CD14-positive monocyte (primary cell): ENCODE measurements at regions not wholly inside any gene's neighbourhood (a gene's known extent, or its start where the extent isn't known, plus 50 kb on each side); places are given as distances from the start of the nearest gene placed in this dataset.

ENCODE experiments used
- DNase-seq, 3 donors: peaks; one replicate each; pipeline ENCODE4 v3.0.0-alpha.2; 2011 to 2022
- H2AFZ ChIP-seq: 2 replicates; pipeline ENCODE4 v1.6.0; 2012; ENCODE audit warnings: mild to moderate bottlenecking, low read depth, low read length, inconsistent platforms; ENCODE audit not compliant: insufficient read depth, poor library complexity, severe bottlenecking
- H3K27ac ChIP-seq, 2 donors: 1 replicate in 1 of 2; 2 replicates in 1 of 2; pipeline ENCODE4 v1.5.1; 2012 to 2013; ENCODE audit warnings: low read length in 2 of 2, control low read depth in 1 of 2, inconsistent platforms in 1 of 2, low read depth in 1 of 2, mild to moderate bottlenecking in 1 of 2
- H3K27me3 ChIP-seq, 2 donors: one replicate each; pipeline versions ENCODE4 v1.6.0 to v1.6.1; 2011 to 2013; ENCODE audit warnings: low read length in 2 of 2; ENCODE audit not compliant: control insufficient read depth in 2 of 2, insufficient read depth in 2 of 2
- H3K36me3 ChIP-seq, 2 donors: replicated peaks in 1 of 2; 1 replicate in 1 of 2; 2 replicates in 1 of 2; pipeline versions ENCODE4 v1.5.1 to v1.6.1; 2012 to 2013; ENCODE audit warnings: low read length in 2 of 2, control low read depth in 1 of 2, inconsistent platforms in 1 of 2, mild to moderate bottlenecking in 1 of 2; ENCODE audit not compliant: insufficient read depth in 2 of 2, control insufficient read depth in 1 of 2
- H3K4me1 ChIP-seq, 2 donors: 1 replicate in 1 of 2; 2 replicates in 1 of 2; pipeline versions ENCODE4 v1.5.1 to v1.6.1; 2012 to 2013; ENCODE audit warnings: low read length in 2 of 2, control low read depth in 1 of 2, inconsistent platforms in 1 of 2, mild to moderate bottlenecking in 1 of 2, moderate library complexity in 1 of 2; ENCODE audit not compliant: insufficient read depth in 2 of 2, control insufficient read depth in 1 of 2
- H3K4me2 ChIP-seq: replicated peaks from 2 replicates; pipeline ENCODE3; 2012; ENCODE audit warnings: low read length, moderate library complexity, mild to moderate bottlenecking; ENCODE audit not compliant: poor library complexity, severe bottlenecking; ENCODE audit errors: extremely low read depth
- H3K4me3 ChIP-seq, 3 experiments: fragments of 200-600 bp in 1 of 3; sonication (generic) in 1 of 3; replicated peaks in 1 of 3; 1 replicate in 2 of 3; 2 replicates in 1 of 3; pipeline ENCODE4 v1.5.1; 2011 to 2013; ENCODE audit warnings: low read length in 3 of 3, mild to moderate bottlenecking in 3 of 3, control low read depth in 2 of 3, low read depth in 2 of 3, inconsistent platforms in 1 of 3, moderate library complexity in 1 of 3
- H3K79me2 ChIP-seq: 2 replicates; pipeline ENCODE4 v1.6.0; 2012; ENCODE audit warnings: mild to moderate bottlenecking, control low read depth, inconsistent platforms, low read length, moderate library complexity; ENCODE audit not compliant: insufficient read depth
- H3K9ac ChIP-seq: 2 replicates; pipeline ENCODE4 v1.6.0; 2017; ENCODE audit warnings: low read length, mild to moderate bottlenecking; ENCODE audit not compliant: insufficient read depth, poor library complexity, severe bottlenecking
- H3K9me3 ChIP-seq, 2 donors: replicated peaks in 1 of 2; 1 replicate in 1 of 2; 2 replicates in 1 of 2; pipeline versions ENCODE4 v1.5.1 to v1.6.1; 2012 to 2013; ENCODE audit warnings: low read length in 2 of 2, control low read depth in 1 of 2; ENCODE audit not compliant: control insufficient read depth in 1 of 2, insufficient read depth in 1 of 2
- H4K20me1 ChIP-seq: 2 replicates; pipeline ENCODE4 v1.6.0; 2012; ENCODE audit warnings: mild to moderate bottlenecking, low read length, control low read depth, moderate library complexity; ENCODE audit not compliant: insufficient read depth
- H3K27ac Mint-ChIP-seq, 7 donors: one replicate each; pipeline ENCODE4 v1.8.0; 2020; ENCODE audit warnings: mild to moderate bottlenecking in 7 of 7, mixed read lengths in 7 of 7, moderate library complexity in 6 of 7, inconsistent platforms in 2 of 7
- H3K27me3 Mint-ChIP-seq, 3 donors: one replicate each; pipeline ENCODE4 v1.8.0; 2021 to 2022; ENCODE audit warnings: low read depth in 3 of 3, mild to moderate bottlenecking in 3 of 3, mixed read lengths in 3 of 3, moderate library complexity in 3 of 3, inconsistent platforms in 1 of 3
- H3K36me3 Mint-ChIP-seq, 2 donors: one replicate each; pipeline ENCODE4 v1.8.0; 2020; ENCODE audit warnings: mixed read lengths in 2 of 2, inconsistent platforms in 1 of 2, mild to moderate bottlenecking in 1 of 2
- H3K4me1 Mint-ChIP-seq: one replicate; pipeline ENCODE4 v1.8.0; 2020; ENCODE audit warnings: mild to moderate bottlenecking, mixed read lengths
- H3K4me3 Mint-ChIP-seq, 2 donors: one replicate each; pipeline ENCODE4 v1.8.0; 2020; ENCODE audit warnings: mild to moderate bottlenecking in 2 of 2, mixed read lengths in 2 of 2, moderate library complexity in 1 of 2
- H3K9me3 Mint-ChIP-seq, 7 donors: one replicate each; pipeline ENCODE4 v1.8.0; 2020 to 2022; ENCODE audit warnings: mixed read lengths in 7 of 7, mild to moderate bottlenecking in 6 of 7, moderate library complexity in 6 of 7, inconsistent platforms in 2 of 7
- WGBS: methylation state at CpG from one replicate; pipeline ENCODE4 v1.1.5; 2013; ENCODE audit warnings: missing lambda C conversion rate; ENCODE audit not compliant: insufficient coverage; 5-methylcytosine and 5-hydroxymethylcytosine counted together
- intact Hi-C, 2 donors: fragments of 100-400 bp; cut with micrococcal nuclease; formaldehyde crosslinking; loops; one replicate each; pipeline versions ENCODE4 v1.15.0 to v1.15.1; 2023
- TF ChIP-seq, protein P1 (sequence below): fragments of 200-600 bp; IDR thresholded peaks from one replicate; pipeline ENCODE4 v1.8.0; 2022; ENCODE audit warnings: antibody characterized with exemption, mild to moderate bottlenecking

DNA sequence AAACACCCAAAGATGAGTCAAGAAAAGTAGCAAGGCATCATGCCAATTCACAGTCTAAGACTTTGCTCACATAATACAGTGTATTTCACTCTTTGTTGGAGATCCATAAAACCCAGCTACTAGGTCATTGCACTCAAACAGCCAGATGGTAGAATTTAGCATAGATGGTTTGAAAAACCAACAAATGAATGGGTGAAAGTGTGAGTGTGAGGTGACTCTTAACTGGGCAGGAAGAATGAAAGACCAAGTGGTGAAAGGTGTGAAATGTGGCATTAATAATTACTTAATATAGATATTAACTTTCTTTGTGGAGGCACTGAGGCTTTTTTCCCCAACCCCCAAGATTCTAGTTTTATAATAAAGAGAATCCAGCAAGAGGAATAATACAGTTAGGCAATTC, 159.5 kb downstream of the SQOR start:
- H3K36me3 ChIP-seq, result no peaks in the 10 kb centered on the region
- DNase-seq, result no peak

DNA sequence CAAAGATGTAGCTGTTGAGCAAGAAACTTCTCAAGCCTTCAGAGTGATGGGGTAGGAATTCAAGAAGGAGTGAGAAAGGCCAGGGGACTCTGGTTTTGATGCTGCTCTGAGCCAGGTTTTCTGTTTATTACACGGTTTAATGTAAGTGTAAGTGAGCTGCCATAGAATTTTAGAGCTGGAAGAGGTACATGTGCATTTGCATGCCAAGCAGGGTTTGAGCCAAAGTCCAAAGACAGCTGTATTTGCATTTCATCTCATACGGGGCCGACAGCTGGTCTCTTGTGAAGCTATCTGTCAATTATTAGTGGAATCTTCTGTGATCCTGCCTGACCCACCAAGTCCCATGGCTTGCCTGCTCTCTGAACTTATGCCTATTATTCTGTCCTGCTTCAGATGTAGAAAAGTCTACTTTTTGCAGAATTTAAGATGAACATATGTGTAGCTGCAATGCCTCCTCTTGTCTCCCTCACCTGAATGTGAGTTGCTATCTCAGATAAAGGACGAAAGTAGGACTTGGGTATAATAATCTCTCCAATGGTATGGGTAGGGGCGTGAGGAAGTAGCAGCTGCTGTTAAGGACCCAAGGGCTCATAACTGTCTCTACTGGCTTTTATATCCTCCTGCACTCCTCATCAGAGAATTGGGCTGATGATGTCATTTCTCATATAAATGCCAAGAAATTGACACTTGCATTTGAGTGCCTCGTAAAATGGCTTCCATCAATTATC, 160.0 kb downstream of the SQOR start:
- Mint-ChIP-seq H3K36me3 (no peaks in the 10 kb centered on the region), H3K4me1 (no peaks in the 10 kb centered on the region), H3K27me3 (peaks cover 2 to 4% (median 3%) of the 10 kb centered on the region in 3 donors), H3K4me3 (no peak overlapping the region), H3K9me3 (peaks cover 0 to 4% (median 0%) of the 10 kb centered on the region in 7 donors), H3K27ac (peak overlapping the region in 1 of 7 donors; percentile 66)
- no CpG with 5 or more reads among the region's 6 CpGs for WGBS
- Histone ChIP-seq H3K79me2 (no peaks in the 10 kb centered on the region), H4K20me1 (no peaks in the 10 kb centered on the region), H3K4me1 (no peaks in the 10 kb centered on the region), H3K27me3 (no peaks in the 10 kb centered on the region), H3K4me2 (no peak overlapping the region), H3K9ac (no peak overlapping the region), H2AFZ (no peak overlapping the region), H3K27ac (no peak overlapping the region), H3K4me3 (no peak overlapping the region), H3K9me3 (no peaks in the 10 kb centered on the region), H3K36me3 (no peaks in the 10 kb centered on the region)
- intact Hi-C loops, result no loop called here
- TF ChIP-seq, protein P1, sequence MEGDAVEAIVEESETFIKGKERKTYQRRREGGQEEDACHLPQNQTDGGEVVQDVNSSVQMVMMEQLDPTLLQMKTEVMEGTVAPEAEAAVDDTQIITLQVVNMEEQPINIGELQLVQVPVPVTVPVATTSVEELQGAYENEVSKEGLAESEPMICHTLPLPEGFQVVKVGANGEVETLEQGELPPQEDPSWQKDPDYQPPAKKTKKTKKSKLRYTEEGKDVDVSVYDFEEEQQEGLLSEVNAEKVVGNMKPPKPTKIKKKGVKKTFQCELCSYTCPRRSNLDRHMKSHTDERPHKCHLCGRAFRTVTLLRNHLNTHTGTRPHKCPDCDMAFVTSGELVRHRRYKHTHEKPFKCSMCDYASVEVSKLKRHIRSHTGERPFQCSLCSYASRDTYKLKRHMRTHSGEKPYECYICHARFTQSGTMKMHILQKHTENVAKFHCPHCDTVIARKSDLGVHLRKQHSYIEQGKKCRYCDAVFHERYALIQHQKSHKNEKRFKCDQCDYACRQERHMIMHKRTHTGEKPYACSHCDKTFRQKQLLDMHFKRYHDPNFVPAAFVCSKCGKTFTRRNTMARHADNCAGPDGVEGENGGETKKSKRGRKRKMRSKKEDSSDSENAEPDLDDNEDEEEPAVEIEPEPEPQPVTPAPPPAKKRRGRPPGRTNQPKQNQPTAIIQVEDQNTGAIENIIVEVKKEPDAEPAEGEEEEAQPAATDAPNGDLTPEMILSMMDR, result no peak
- DNase-seq, result no peak

More for the DNA sequence above, 159.5 kb downstream of the SQOR start:
- Histone ChIP-seq H3K9ac (no peak overlapping the region), H3K4me1 (no peaks in the 10 kb centered on the region), H3K27ac (no peak overlapping the region), H3K27me3 (no peaks in the 10 kb centered on the region), H3K4me3 (no peak overlapping the region), H4K20me1 (no peaks in the 10 kb centered on the region), H2AFZ (no peak overlapping the region), H3K4me2 (no peak overlapping the region), H3K79me2 (no peaks in the 10 kb centered on the region), H3K9me3 (no peaks in the 10 kb centered on the region)
- intact Hi-C loops, result no loop called here
- Mint-ChIP-seq H3K27ac (no peak overlapping the region), H3K4me3 (no peak overlapping the region), H3K27me3 (peaks cover 2 to 4% (median 3%) of the 10 kb centered on the region in 3 donors), H3K36me3 (no peaks in the 10 kb centered on the region), H3K4me1 (no peaks in the 10 kb centered on the region), H3K9me3 (peaks cover 0 to 4% (median 0%) of the 10 kb centered on the region in 7 donors)
- TF ChIP-seq, protein P1, result no peak
